ENCODE measurements at regions not wholly inside any gene's neighbourhood (a gene's known extent, or its start where the extent isn't known, plus 50 kb on each side); places are given as distances from the start of the nearest gene placed in this dataset.
A peak's percentile ranks its signal among the peaks of the same experiment; 100 is the strongest.

DNA sequence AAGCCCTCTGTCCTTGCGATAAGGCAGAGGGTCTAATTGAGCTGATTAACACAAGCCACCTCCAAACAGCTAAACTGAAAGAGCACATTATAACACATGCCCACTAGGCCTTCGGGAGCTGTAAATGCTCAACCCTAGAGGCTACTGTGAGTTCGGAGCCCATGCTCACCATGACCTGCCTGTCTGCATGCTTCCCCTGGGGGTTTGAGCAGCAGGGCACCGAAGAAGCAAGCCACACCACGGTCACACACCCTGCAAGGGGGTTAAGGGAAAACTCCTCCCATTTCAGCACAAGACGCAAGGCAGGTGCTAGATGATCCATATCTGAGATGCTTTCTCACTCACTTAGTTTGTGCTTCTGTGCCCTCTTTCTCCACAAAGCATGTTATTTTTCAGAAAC is 435.9 kb upstream of the CADM2 start:
- H3K4me3 ChIP-seq (replicated peaks in 1 of 2; ENCODE audit: low read depth in 2 of 2, low read length in 2 of 2) = no peak overlapping the region
- TF ChIP-seq, protein P1, sequence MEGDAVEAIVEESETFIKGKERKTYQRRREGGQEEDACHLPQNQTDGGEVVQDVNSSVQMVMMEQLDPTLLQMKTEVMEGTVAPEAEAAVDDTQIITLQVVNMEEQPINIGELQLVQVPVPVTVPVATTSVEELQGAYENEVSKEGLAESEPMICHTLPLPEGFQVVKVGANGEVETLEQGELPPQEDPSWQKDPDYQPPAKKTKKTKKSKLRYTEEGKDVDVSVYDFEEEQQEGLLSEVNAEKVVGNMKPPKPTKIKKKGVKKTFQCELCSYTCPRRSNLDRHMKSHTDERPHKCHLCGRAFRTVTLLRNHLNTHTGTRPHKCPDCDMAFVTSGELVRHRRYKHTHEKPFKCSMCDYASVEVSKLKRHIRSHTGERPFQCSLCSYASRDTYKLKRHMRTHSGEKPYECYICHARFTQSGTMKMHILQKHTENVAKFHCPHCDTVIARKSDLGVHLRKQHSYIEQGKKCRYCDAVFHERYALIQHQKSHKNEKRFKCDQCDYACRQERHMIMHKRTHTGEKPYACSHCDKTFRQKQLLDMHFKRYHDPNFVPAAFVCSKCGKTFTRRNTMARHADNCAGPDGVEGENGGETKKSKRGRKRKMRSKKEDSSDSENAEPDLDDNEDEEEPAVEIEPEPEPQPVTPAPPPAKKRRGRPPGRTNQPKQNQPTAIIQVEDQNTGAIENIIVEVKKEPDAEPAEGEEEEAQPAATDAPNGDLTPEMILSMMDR (IDR thresholded peaks at IDR 0.05; ENCODE audit: low read depth, low read length) = no peak
- no peak for DNase-seq (ENCODE audit: low read depth in 2 of 2)

DNA sequence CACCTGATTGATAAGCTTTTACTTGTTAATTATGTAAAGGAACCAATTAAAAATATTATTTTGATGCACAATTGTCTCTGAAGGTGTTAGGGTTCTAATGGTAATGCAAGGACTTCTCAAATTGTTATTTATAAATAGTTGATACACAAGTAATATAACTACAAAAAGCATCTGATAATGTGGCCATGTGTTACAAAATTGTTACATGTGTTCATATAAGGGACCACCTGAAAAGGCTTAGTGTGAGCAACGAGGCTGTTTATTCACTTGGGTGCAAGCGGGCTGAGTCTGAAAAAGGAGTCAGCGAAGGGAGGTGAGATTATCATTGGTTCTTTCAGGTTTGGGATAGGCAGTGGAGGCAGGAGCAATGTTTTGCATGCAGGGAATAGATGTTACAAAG is 421.9 kb upstream of the CADM2 start:
- no peak overlapping the region for H3K4me3 ChIP-seq (replicated peaks in 1 of 2; ENCODE audit: low read depth in 2 of 2, low read length in 2 of 2)
- TF ChIP-seq, protein P1 (IDR thresholded peaks at IDR 0.05; ENCODE audit: low read depth, low read length) = no peak
- DNase-seq (ENCODE audit: low read depth in 2 of 2) = no peak

DNA sequence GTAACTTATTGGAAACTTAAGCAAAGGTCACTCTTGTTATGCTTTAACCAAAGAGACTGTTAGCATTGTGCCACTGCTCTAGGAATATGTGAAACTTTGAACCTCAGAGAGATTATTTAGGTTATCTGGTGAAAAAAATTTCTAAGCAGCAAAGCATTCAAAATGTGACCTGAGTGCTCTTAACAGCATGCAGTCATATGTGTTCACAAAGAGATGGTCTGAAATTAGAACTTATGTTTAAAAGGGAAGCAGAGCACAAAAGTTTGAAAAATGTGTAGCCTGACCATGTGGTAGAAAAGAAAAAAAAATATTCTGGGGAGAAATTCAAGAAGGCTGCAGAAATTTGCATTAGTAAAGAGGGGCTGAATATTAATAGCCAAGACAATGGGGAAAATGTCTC is 420.2 kb upstream of the CADM2 start:
- no peak overlapping the region for H3K4me3 ChIP-seq (replicated peaks in 1 of 2; ENCODE audit: low read depth in 2 of 2, low read length in 2 of 2)
- TF ChIP-seq, protein P1 (IDR thresholded peaks at IDR 0.05; ENCODE audit: low read depth, low read length) = no peak
- no peak for DNase-seq (ENCODE audit: low read depth in 2 of 2)

DNA sequence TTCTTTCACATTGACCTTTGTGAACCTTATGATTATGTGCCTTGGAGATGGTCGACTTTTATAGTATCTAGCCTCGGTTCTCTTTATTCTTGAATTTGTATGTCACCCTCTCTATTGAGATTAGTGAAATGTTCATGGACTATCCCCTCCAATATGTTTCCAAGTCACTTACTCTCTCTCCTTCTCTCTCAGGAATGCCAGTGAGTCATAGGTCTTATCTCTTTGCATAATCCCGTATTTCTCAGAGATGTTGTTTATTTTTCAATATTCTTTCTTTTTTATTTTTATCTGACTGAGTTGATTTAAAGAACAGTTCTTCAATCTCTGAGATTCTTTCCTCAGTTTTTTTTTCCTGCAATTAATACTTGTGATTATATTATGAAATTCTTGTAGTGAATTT is 411.6 kb upstream of the CADM2 start:
- H3K4me3 ChIP-seq (replicated peaks in 1 of 2; ENCODE audit: low read depth in 2 of 2, low read length in 2 of 2) = no peak overlapping the region
- TF ChIP-seq, protein P1 (IDR thresholded peaks at IDR 0.05; ENCODE audit: low read depth, low read length) = no peak
- DNase-seq (ENCODE audit: low read depth in 2 of 2) = no peak

DNA sequence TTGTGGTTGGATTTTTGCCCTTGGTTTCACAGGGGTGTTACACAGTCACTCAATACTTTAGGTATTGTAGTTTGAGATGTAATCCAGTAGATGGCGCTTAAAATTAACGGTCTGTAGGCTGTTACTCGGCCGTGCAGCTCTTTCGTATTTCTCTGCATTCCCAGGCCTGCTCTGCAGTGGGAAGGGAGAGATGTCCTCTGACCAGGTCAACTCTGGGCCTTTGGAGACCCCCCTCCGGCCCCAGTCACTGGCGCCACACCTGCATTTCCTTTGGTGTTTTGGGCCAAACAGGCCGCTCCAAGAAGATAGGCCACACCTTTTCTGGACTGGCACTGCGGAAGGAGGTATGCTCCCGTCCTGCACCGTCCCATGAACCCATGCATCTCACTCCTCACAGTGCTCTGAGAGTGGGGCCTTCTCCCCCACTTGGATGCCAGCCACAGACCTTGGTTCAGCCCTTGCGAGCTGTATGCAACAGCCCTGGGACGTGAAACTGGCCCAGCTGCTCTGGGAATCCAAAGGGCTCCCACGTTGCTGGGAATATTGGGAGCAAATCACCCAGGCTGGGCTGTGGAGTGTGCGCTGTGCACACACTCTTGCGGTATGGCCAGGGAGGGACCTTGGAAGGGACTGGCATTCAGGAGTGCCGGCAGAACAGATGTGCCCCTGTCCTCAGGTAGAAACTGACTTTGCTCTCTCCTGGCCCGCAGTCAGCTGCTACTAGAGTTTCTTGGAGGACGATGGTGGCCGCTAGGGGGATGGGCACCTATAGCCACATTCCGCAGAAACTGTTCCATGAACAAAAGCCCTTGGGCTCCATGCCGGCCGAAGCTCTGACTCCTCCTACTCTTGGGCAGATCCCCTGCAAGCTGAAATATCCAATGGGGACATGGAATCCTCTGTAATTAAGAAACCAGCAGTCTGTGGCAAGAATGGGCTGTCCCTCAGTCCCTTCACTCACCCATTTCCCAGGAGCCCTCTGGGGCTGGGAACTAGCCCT is 410.5 kb upstream of the CADM2 start:
- no peak overlapping the region for H3K4me3 ChIP-seq (replicated peaks in 1 of 2; ENCODE audit: low read depth in 2 of 2, low read length in 2 of 2)
- DNase-seq (ENCODE audit: low read depth in 2 of 2) = peak; percentile 9 to 33
- TF ChIP-seq, protein P1 (IDR thresholded peaks at IDR 0.05; ENCODE audit: low read depth, low read length) = peak; percentile 37

DNA sequence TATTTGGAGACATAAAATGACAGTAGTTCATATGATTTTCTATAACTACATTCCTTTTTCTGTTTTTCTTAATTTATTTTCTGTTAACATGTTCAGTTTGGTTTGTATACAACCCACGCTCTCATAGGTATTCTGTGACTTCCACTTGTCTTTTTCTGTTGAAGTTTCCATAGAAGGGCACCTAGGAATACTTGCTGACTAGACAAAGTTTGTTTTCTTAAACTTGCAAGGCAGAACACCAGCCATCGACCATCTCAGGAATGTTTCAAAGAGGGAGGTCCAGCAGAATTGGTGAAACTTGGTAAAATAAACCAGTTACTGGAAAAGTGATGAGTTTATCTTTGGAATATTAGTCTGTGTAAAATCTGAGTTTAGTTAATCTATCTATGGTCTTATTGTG is 403.2 kb upstream of the CADM2 start:
- H3K4me3 ChIP-seq (replicated peaks in 1 of 2; ENCODE audit: low read depth in 2 of 2, low read length in 2 of 2) = no peak overlapping the region
- TF ChIP-seq, protein P1 (IDR thresholded peaks at IDR 0.05; ENCODE audit: low read depth, low read length) = no peak
- no peak for DNase-seq (ENCODE audit: low read depth in 2 of 2)

Measured in cardiac fibroblast (primary cell).